IMR-90 (cell line): ENCODE measurements at regions not wholly inside any gene's neighbourhood (a gene's known extent, or its start where the extent isn't known, plus 50 kb on each side); places are given as distances from the start of the nearest gene placed in this dataset.

Experiments used
- ATAC-seq: fragments of 200-7000 bp; cut with Tn5 transposase; 2 replicates; pipeline ENCODE4 v1.9.1; 2020; ENCODE audit warnings: low read depth, mild to moderate bottlenecking, moderate library complexity
- BruUV-seq: library from RNA; stranded (reverse); fragments of 400-500 nt; replicated peaks from 2 replicates; lab custom pipeline; 2021; lab: Mats Ljungman, UMichigan
- CTCF ChIA-PET: fragments of 300-600 bp; formaldehyde crosslinking; extraction: SDS; loops from one replicate; lab custom pipeline; 2021; ENCODE audit warnings: antibody characterized with exemption; lab: Yijun Ruan, JAX
- POLR2A ChIA-PET: fragments of 300-600 bp; sonication (Branson Sonifier 250); formaldehyde crosslinking; loops from one replicate; lab custom pipeline; 2022; ENCODE audit warnings: antibody characterized with exemption; ENCODE audit not compliant: unreplicated experiment; lab: Charles Lee
- DNase-seq: peaks from one replicate; pipeline ENCODE4 v3.0.0; 2013
- H2AFZ ChIP-seq: replicated peaks from 2 replicates; pipeline ENCODE3; 2013; ENCODE audit warnings: low read length, mild to moderate bottlenecking; ENCODE audit not compliant: poor library complexity
- H2AK5ac ChIP-seq: 2 replicates; pipeline ENCODE4 v1.6.1; 2013; ENCODE audit warnings: low read depth, low read length, inconsistent platforms
- H2AK9ac ChIP-seq: replicated peaks from 2 replicates; pipeline ENCODE3; 2013; ENCODE audit warnings: mild to moderate bottlenecking, low read depth, low read length, moderate library complexity; ENCODE audit not compliant: poor library complexity
- H2BK120ac ChIP-seq: 2 replicates; pipeline ENCODE4 v1.6.1; 2013; ENCODE audit warnings: low read depth, low read length, inconsistent platforms
- H2BK15ac ChIP-seq: 3 replicates; pipeline ENCODE4 v1.6.1; 2013; ENCODE audit warnings: low read depth, low read length, inconsistent platforms
- H2BK20ac ChIP-seq: 2 replicates; pipeline ENCODE4 v1.6.1; 2013; ENCODE audit warnings: low read depth, mild to moderate bottlenecking, inconsistent platforms, low read length, moderate library complexity
- H2BK5ac ChIP-seq: 2 replicates; pipeline ENCODE4 v1.6.1; 2013; ENCODE audit warnings: mild to moderate bottlenecking, low read depth, low read length, inconsistent platforms; ENCODE audit not compliant: poor library complexity, severe bottlenecking
- H3K14ac ChIP-seq: replicated peaks from 2 replicates; pipeline ENCODE4 v1.6.1; 2013; ENCODE audit warnings: low read depth, low read length, inconsistent platforms
- H3K18ac ChIP-seq: 2 replicates; pipeline ENCODE4 v1.6.1; 2013; ENCODE audit warnings: low read depth, low read length, control low read depth
- H3K23ac ChIP-seq: 2 replicates; pipeline ENCODE4 v1.6.1; 2013; ENCODE audit warnings: low read depth, low read length, inconsistent platforms
- H3K27ac ChIP-seq: 2 replicates; pipeline ENCODE4 v1.5.1; 2013; ENCODE audit warnings: mild to moderate bottlenecking, control low read depth, low read length; ENCODE audit not compliant: insufficient read depth
- H3K27me3 ChIP-seq: 2 replicates; pipeline ENCODE4 v1.6.1; 2013; ENCODE audit warnings: low read length; ENCODE audit not compliant: control insufficient read depth, insufficient read depth
- H3K36me3 ChIP-seq: 2 replicates; pipeline ENCODE4 v1.6.1; 2013; ENCODE audit warnings: low read length, mixed read lengths; ENCODE audit not compliant: control insufficient read depth, insufficient read depth
- H3K4ac ChIP-seq: 2 replicates; pipeline ENCODE4 v1.6.1; 2013; ENCODE audit warnings: low read depth, low read length, inconsistent platforms
- H3K4me1 ChIP-seq: 2 replicates; pipeline ENCODE4 v1.6.1; 2013; ENCODE audit warnings: low read length, mixed read lengths; ENCODE audit not compliant: control insufficient read depth, insufficient read depth
- H3K4me2 ChIP-seq: 2 replicates; pipeline ENCODE4 v1.6.1; 2013; ENCODE audit warnings: low read depth, mild to moderate bottlenecking, control low read depth, low read length, moderate library complexity
- H3K4me3 ChIP-seq: 2 replicates; pipeline ENCODE4 v1.5.1; 2013; ENCODE audit warnings: low read depth, mild to moderate bottlenecking, control low read depth, low read length, moderate library complexity; ENCODE audit not compliant: insufficient read depth
- H3K56ac ChIP-seq: 2 replicates; pipeline ENCODE4 v1.6.1; 2013; ENCODE audit warnings: low read length, inconsistent platforms; ENCODE audit not compliant: insufficient read depth; ENCODE audit errors: extremely low read depth
- H3K79me1 ChIP-seq, 2 experiments: 2 replicates each; pipeline ENCODE4 v1.6.1; 2013; ENCODE audit warnings: low read length in 2 of 2, inconsistent platforms in 1 of 2, low read depth in 1 of 2
- H3K9ac ChIP-seq: 2 replicates; pipeline ENCODE4 v1.6.1; 2013; ENCODE audit warnings: low read depth, low read length, control low read depth
- H3K9me1 ChIP-seq: 2 replicates; pipeline ENCODE4 v1.6.1; 2013; ENCODE audit warnings: low read length, inconsistent platforms; ENCODE audit not compliant: insufficient read depth
- H3K9me3 ChIP-seq: 2 replicates; pipeline ENCODE4 v1.6.1; 2013; ENCODE audit warnings: low read length; ENCODE audit not compliant: control insufficient read depth, insufficient read depth
- H4K20me1 ChIP-seq: 2 replicates; pipeline ENCODE4 v1.6.1; 2013; ENCODE audit warnings: low read length, inconsistent platforms; ENCODE audit not compliant: insufficient read depth
- H4K5ac ChIP-seq: 2 replicates; pipeline ENCODE4 v1.6.1; 2013; ENCODE audit warnings: mild to moderate bottlenecking, low read depth, low read length, control low read depth
- H4K8ac ChIP-seq, 2 experiments: 2 replicates each; pipeline ENCODE4 v1.6.1; 2013; ENCODE audit warnings: low read depth in 2 of 2, low read length in 2 of 2, control low read depth in 1 of 2, inconsistent platforms in 1 of 2
- H4K91ac ChIP-seq: 2 replicates; pipeline ENCODE4 v1.6.1; 2013; ENCODE audit warnings: low read depth, low read length, inconsistent platforms; ENCODE audit not compliant: insufficient read depth
- BHLHE40 ChIP-seq: fragments of 150-350 bp; IDR thresholded peaks from 2 replicates; pipeline ENCODE4 v1.6.1; 2016; ENCODE audit warnings: mild to moderate bottlenecking, low read depth, low read length
- CEBPB ChIP-seq: IDR thresholded peaks from 2 replicates; pipeline ENCODE4 v1.6.1; 2012; ENCODE audit warnings: low read depth, low read length, improper control_type of control experiment
- CHD1 ChIP-seq: IDR thresholded peaks from 2 replicates; pipeline ENCODE4 v1.6.1; 2012; ENCODE audit warnings: low read depth, low read length, improper control_type of control experiment
- CTCF ChIP-seq: conservative IDR thresholded peaks from 2 replicates; pipeline ENCODE4 v1.5.1; 2012; ENCODE audit warnings: mild to moderate bottlenecking, low read depth, low read length, improper control_type of control experiment
- FOS ChIP-seq: fragments of 150-350 bp; IDR thresholded peaks from 2 replicates; pipeline ENCODE4 v1.6.1; 2016; ENCODE audit warnings: low read depth, low read length
- MAFK ChIP-seq: IDR thresholded peaks from 2 replicates; pipeline ENCODE4 v1.6.1; 2012; ENCODE audit warnings: low read depth, low read length, improper control_type of control experiment
- MAZ ChIP-seq: IDR thresholded peaks from 2 replicates; pipeline ENCODE4 v1.6.1; 2012; ENCODE audit warnings: low read depth, mild to moderate bottlenecking, low read length, improper control_type of control experiment, moderate library complexity, borderline replicate concordance
- MXI1 ChIP-seq: IDR thresholded peaks from 2 replicates; pipeline ENCODE4 v1.6.1; 2012; ENCODE audit warnings: low read depth, mild to moderate bottlenecking, low read length, moderate library complexity, borderline replicate concordance
- POLR2A ChIP-seq: IDR thresholded peaks from 2 replicates; pipeline ENCODE4 v1.6.1; 2012; ENCODE audit warnings: mild to moderate bottlenecking, low read depth, low read length
- RAD21 ChIP-seq: IDR thresholded peaks from 2 replicates; pipeline ENCODE4 v1.6.1; 2012; ENCODE audit warnings: low read length, improper control_type of control experiment
- RCOR1 ChIP-seq: IDR thresholded peaks from 2 replicates; pipeline ENCODE4 v1.6.1; 2012; ENCODE audit warnings: mild to moderate bottlenecking, low read length, improper control_type of control experiment; ENCODE audit not compliant: insufficient replicate concordance
- RFX5 ChIP-seq: IDR thresholded peaks from 2 replicates; pipeline ENCODE4 v1.8.0; 2012; ENCODE audit warnings: low read depth, mild to moderate bottlenecking, low read length, moderate library complexity
- USF2 ChIP-seq: fragments of 150-350 bp; IDR thresholded peaks from 2 replicates; pipeline ENCODE4 v1.6.1; 2017; ENCODE audit warnings: mild to moderate bottlenecking, antibody characterized with exemption, low read length, low read depth
- whole genome bisulfite sequencing, 2 experiments: methylation state at CpG; one replicate each; pipeline versions ENCODE4 v1.1.5 to v1.1.7; 2013; ENCODE audit warnings: missing lambda C conversion rate in 2 of 2; ENCODE audit not compliant: insufficient read length in 1 of 2; ENCODE audit errors: extremely low coverage in 2 of 2; 5-methylcytosine and 5-hydroxymethylcytosine counted together
- dilution Hi-C: fragments of 300-500 bp; cut with HindIII; formaldehyde crosslinking; loops from one replicate; pipeline ENCODE4 v1.14.3; 2018; ENCODE audit warnings: low sequenced_read_pairs; ENCODE audit not compliant: unreplicated experiment
- in situ Hi-C: fragments of 300-500 bp; cut with MboI; formaldehyde crosslinking; loops from 3 replicates; pipeline ENCODE4 v1.14.3; 2019; ENCODE audit warnings: low sequenced_read_pairs, inconsistent platforms, mixed read lengths
- intact Hi-C: fragments of 100-400 bp; cut with micrococcal nuclease; formaldehyde crosslinking; loops from 2 replicates; pipeline ENCODE4 v1.10.0; 2022

GRCh38 chr18:37956902-37957301, 391.3 kb upstream of the CELF4 start:
- dilution Hi-C loops, result no loop called here
- Histone ChIP-seq H4K20me1 (no peaks in the 10 kb centered on the region), H2AK5ac (no peak overlapping the region), H3K56ac (no peak overlapping the region), H3K9me1 (no peaks in the 10 kb centered on the region), H3K36me3 (no peaks in the 10 kb centered on the region), H3K27ac (no peak overlapping the region), H3K18ac (no peak overlapping the region), H3K27me3 (no peaks in the 10 kb centered on the region), H2AFZ (no peak overlapping the region), H3K9me3 (peaks cover 16% of the 10 kb centered on the region), H3K14ac (no peak overlapping the region), H3K23ac (no peak overlapping the region), H2BK120ac (no peak overlapping the region), H3K4me3 (no peak overlapping the region), H2BK20ac (no peak overlapping the region), H3K4ac (no peak overlapping the region), H3K79me1 (no peaks in the 10 kb centered on the region), H2BK15ac (no peak overlapping the region), H2AK9ac (no peak overlapping the region), H3K4me2 (no peak overlapping the region), H2BK5ac (no peak overlapping the region), H4K91ac (no peak overlapping the region), H3K4me1 (no peaks in the 10 kb centered on the region), H4K8ac (no peak overlapping the region), H3K9ac (no peak overlapping the region), H4K5ac (no peak overlapping the region)
- intact Hi-C loops, result no loop called here
- DNase-seq, result no peak
- POLR2A ChIA-PET, result no interaction called here
- CTCF ChIA-PET, result no interaction called here
- no TSS peak for BruUV-seq
- WGBS, 2 experiments, result no CpG with 5 or more reads among the region's 4 CpGs
- TF ChIP-seq MXI1, result no peak
- TF ChIP-seq RCOR1, result no peak
- TF ChIP-seq FOS, result no peak
- TF ChIP-seq USF2, result no peak
- TF ChIP-seq POLR2A, result no peak
- no peak for TF ChIP-seq BHLHE40
- no peak for TF ChIP-seq MAFK
- TF ChIP-seq CHD1, result no peak
- TF ChIP-seq CEBPB, result no peak
- no peak for TF ChIP-seq RAD21
- TF ChIP-seq MAZ, result no peak
- no peak for TF ChIP-seq CTCF
- TF ChIP-seq RFX5, result no peak
- in situ Hi-C loops, result no loop called here
- ATAC-seq, result no peak
